NCI-H345 (cell line): ENCODE measurements at regions not wholly inside any gene's neighbourhood (a gene's known extent, or its start where the extent isn't known, plus 50 kb on each side); places are given as distances from the start of the nearest gene placed in this dataset.

Experiments
- DNase-seq: peaks from one replicate; lab custom pipeline; 2025; lab: John Stamatoyannopoulos, UW

- DNase-seq = no peak
Measured at GRCh38 chr5:163357636-163358035, 79.8 kb upstream of the CCNG1 start.

- no peak for DNase-seq
Measured at GRCh38 chr5:163360656-163361055, 76.7 kb upstream of the CCNG1 start.

- DNase-seq = no peak
Measured at GRCh38 chr5:163361450-163361849, 75.9 kb upstream of the CCNG1 start.

GRCh38 chr5:163362840-163363371 lies 74.5 kb upstream of the CCNG1 start:
- DNase-seq = no peak

- no peak for DNase-seq
Measured at GRCh38 chr5:163363389-163363788, 74.0 kb upstream of the CCNG1 start.

GRCh38 chr5:163366757-163367156 lies 70.6 kb upstream of the CCNG1 start:
- no peak for DNase-seq

GRCh38 chr5:163369776-163370385 lies 67.5 kb upstream of the CCNG1 start:
- DNase-seq = no peak

GRCh38 chr5:163373436-163374084 lies 63.8 kb upstream of the CCNG1 start:
- no peak for DNase-seq

GRCh38 chr5:163377982-163378381 lies 59.4 kb upstream of the CCNG1 start:
- no peak for DNase-seq

- peak; percentile 2 for DNase-seq
Measured at GRCh38 chr5:163379298-163380155, 57.9 kb upstream of the CCNG1 start.

GRCh38 chr5:163381832-163382231 lies 55.6 kb upstream of the CCNG1 start:
- DNase-seq = no peak

GRCh38 chr5:163383754-163384153 lies 53.6 kb upstream of the CCNG1 start:
- DNase-seq = no peak

- DNase-seq = no peak
Measured at GRCh38 chr5:163384669-163385068, 52.7 kb upstream of the CCNG1 start.

GRCh38 chr5:163385271-163385670 lies 52.1 kb upstream of the CCNG1 start:
- no peak for DNase-seq

- no peak for DNase-seq
Measured at GRCh38 chr5:163385824-163386223, 51.6 kb upstream of the CCNG1 start.

GRCh38 chr5:163386352-163386751 lies 51.0 kb upstream of the CCNG1 start:
- DNase-seq = no peak

GRCh38 chr5:163387589-163388343 lies 49.6 kb upstream of the CCNG1 start:
- DNase-seq = no peak
